GM23248 (cell line): ENCODE measurements at regions not wholly inside any gene's neighbourhood (a gene's known extent, or its start where the extent isn't known, plus 50 kb on each side); places are given as distances from the start of the nearest gene placed in this dataset.
"Not testable (repeated sequence)": the region's sequence is repeated elsewhere in the genome, so short reads cannot be mapped to it uniquely, and the experiment has no call there.

Experiments used
- EZH2 ChIP-seq: fragments of 200-600 bp; sonication (generic); IDR thresholded peaks from 2 replicates; pipeline ENCODE4 v1.6.1; 2018; ENCODE audit warnings: antibody characterized with exemption, mild to moderate bottlenecking; ENCODE audit not compliant: insufficient read depth, poor library complexity, severe bottlenecking
- EZH2phosphoT487 ChIP-seq: fragments of 200-600 bp; sonication (generic); IDR thresholded peaks from 2 replicates; pipeline ENCODE4 v1.6.1; 2018; ENCODE audit warnings: antibody characterized with exemption, moderate library complexity, mild to moderate bottlenecking, low read depth; ENCODE audit not compliant: insufficient read depth

- not testable (repeated sequence) for TF ChIP-seq EZH2, EZH2phosphoT487
Measured at GRCh38 chr1:243054681-243055080, 200.4 kb downstream of the CEP170 start.
